Kidney glomerular epithelial cell (primary cell): ENCODE measurements at regions not wholly inside any gene's neighbourhood (a gene's known extent, or its start where the extent isn't known, plus 50 kb on each side); places are given as distances from the start of the nearest gene placed in this dataset.
A peak's percentile ranks its signal among the peaks of the same experiment; 100 is the strongest.
"Not testable (repeated sequence)": the region's sequence is repeated elsewhere in the genome, so short reads cannot be mapped to it uniquely, and the experiment has no call there.

ENCODE experiments used
- DNase-seq: peaks from one replicate; lab custom pipeline; 2025; lab: John Stamatoyannopoulos, UW

GRCh38 chr1:96509951-96510350, 211.6 kb upstream of the PTBP2 start:
- no peak for DNase-seq

GRCh38 chr1:96510391-96510790, 211.2 kb upstream of the PTBP2 start:
- peak; percentile 27 for DNase-seq

- DNase-seq = no peak
Measured at GRCh38 chr1:96510911-96511310, 210.7 kb upstream of the PTBP2 start.

GRCh38 chr1:96513136-96513535, 208.4 kb upstream of the PTBP2 start:
- no peak for DNase-seq

GRCh38 chr1:96515430-96515829, 206.2 kb upstream of the PTBP2 start:
- no peak for DNase-seq

GRCh38 chr1:96515925-96516324, 205.7 kb upstream of the PTBP2 start:
- no peak for DNase-seq

- peak; percentile 29 for DNase-seq
Measured at GRCh38 chr1:96519851-96520578, 201.6 kb upstream of the PTBP2 start.

GRCh38 chr1:96520579-96520947, 201.0 kb upstream of the PTBP2 start:
- peak; percentile 37 for DNase-seq

- no peak for DNase-seq
Measured at GRCh38 chr1:96521010-96521409, 200.6 kb upstream of the PTBP2 start.

GRCh38 chr1:96521994-96522760, 199.4 kb upstream of the PTBP2 start:
- DNase-seq = peak; percentile 55

GRCh38 chr1:96522927-96523326, 198.7 kb upstream of the PTBP2 start:
- peak; percentile 56 for DNase-seq

- no peak for DNase-seq
Measured at GRCh38 chr1:96524100-96524499, 197.5 kb upstream of the PTBP2 start.

- no peak for DNase-seq
Measured at GRCh38 chr1:96525657-96526557, 195.7 kb upstream of the PTBP2 start.

GRCh38 chr1:96528672-96529071, 192.9 kb upstream of the PTBP2 start:
- not testable (repeated sequence) for DNase-seq

- no peak for DNase-seq
Measured at GRCh38 chr1:96533820-96534219, 187.8 kb upstream of the PTBP2 start.

- DNase-seq = no peak
Measured at GRCh38 chr1:96536581-96536980, 185.0 kb upstream of the PTBP2 start.

- peak; percentile 53 for DNase-seq
Measured at GRCh38 chr1:96538111-96538641, 183.4 kb upstream of the PTBP2 start.

- DNase-seq = peak; percentile 52
Measured at GRCh38 chr1:96538883-96539282, 182.7 kb upstream of the PTBP2 start.

GRCh38 chr1:96541491-96541890, 180.1 kb upstream of the PTBP2 start:
- DNase-seq = no peak

- DNase-seq = no peak
Measured at GRCh38 chr1:96544051-96544830, 177.3 kb upstream of the PTBP2 start.

GRCh38 chr1:96544831-96545221, 176.8 kb upstream of the PTBP2 start:
- DNase-seq = no peak
